ENCODE measurements at regions not wholly inside any gene's neighbourhood (a gene's known extent, or its start where the extent isn't known, plus 50 kb on each side); places are given as distances from the start of the nearest gene placed in this dataset.

- H3K4me2 ChIP-seq: no peak overlapping the region
Observed at GRCh38 chr12:4117386-4118016, 156.1 kb upstream of the CCND2 start.

GRCh38 chr12:4116251-4117111, 157.1 kb upstream of the CCND2 start:
- Histone ChIP-seq H3K4me1 (ENCODE audit: control insufficient read depth in 1 of 2, insufficient read depth in 2 of 2, low read depth in 1 of 2, low read length in 1 of 2) (no peaks in the 10 kb centered on the region), H2AFZ (ENCODE audit: low read depth) (no peak overlapping the region), H3K36me3 (replicated peaks in 1 of 2; ENCODE audit: control insufficient read depth in 1 of 2, insufficient read depth in 2 of 2, low read length in 1 of 2) (no peaks in the 10 kb centered on the region), H3K9me3 (no peaks in the 10 kb centered on the region), H4K20me1 (ENCODE audit: insufficient read depth) (0 out of 2 replicates have a peak, but pooled peaks cover 4% of the 10 kb centered on the region), H3F3A (replicated peaks; ENCODE audit: insufficient read depth) (no peaks in the 10 kb centered on the region), H3K9me2 (no peaks in the 10 kb centered on the region), H3K4me3 (ENCODE audit: low read depth in 2 of 2, low read length in 1 of 2) (no peak overlapping the region), H3K79me2 (ENCODE audit: insufficient read depth) (no peaks in the 10 kb centered on the region), H3K4me2 (no peak overlapping the region), H3K9ac (no peak overlapping the region), H3K27ac (ENCODE audit: low read depth in 2 of 2, low read length in 1 of 2) (no peak overlapping the region), H3K27me3 (ENCODE audit: insufficient read depth) (peaks cover 30% of the 10 kb centered on the region)
- ChIA-PET CTCF (interaction anchor here (1.0 to 2.2 kb wide), 2 partner anchors 9 to 160 kb away, joined by 3 to 10 read pairs; no protein-coding TSS in a partner anchor), POLR2A (no interaction called here)
- peak; percentile 14; the same call in 1 of the 2 replicates for TF ChIP-seq TCF12 (IDR thresholded peaks at IDR 0.05)
- TF ChIP-seq MXI1 (IDR thresholded peaks at IDR 0.05; ENCODE audit: low read depth, low read length): no peak
- 6% methylated on average over 12 of the region's 12 CpGs for WGBS (ENCODE audit: low lambda C conversion rate)
- DNase-seq: no peak

More at GRCh38 chr12:4117386-4118016, 156.1 kb upstream of the CCND2 start:
- Histone ChIP-seq H3K4me1 (ENCODE audit: control insufficient read depth in 1 of 2, insufficient read depth in 2 of 2, low read depth in 1 of 2, low read length in 1 of 2) (no peaks in the 10 kb centered on the region), H3K9me3 (no peaks in the 10 kb centered on the region), H2AFZ (ENCODE audit: low read depth) (no peak overlapping the region), H3F3A (replicated peaks; ENCODE audit: insufficient read depth) (no peaks in the 10 kb centered on the region), H3K79me2 (ENCODE audit: insufficient read depth) (no peaks in the 10 kb centered on the region), H3K27ac (ENCODE audit: low read depth in 2 of 2, low read length in 1 of 2) (no peak overlapping the region), H3K36me3 (replicated peaks in 1 of 2; ENCODE audit: control insufficient read depth in 1 of 2, insufficient read depth in 2 of 2, low read length in 1 of 2) (no peaks in the 10 kb centered on the region), H4K20me1 (ENCODE audit: insufficient read depth) (0 out of 2 replicates have a peak, but pooled peaks cover 4% of the 10 kb centered on the region), H3K9ac (no peak overlapping the region), H3K9me2 (no peaks in the 10 kb centered on the region), H3K4me3 (ENCODE audit: low read depth in 2 of 2, low read length in 1 of 2) (no peak overlapping the region), H3K27me3 (ENCODE audit: insufficient read depth) (peaks cover 37% of the 10 kb centered on the region)
- POLR2A ChIA-PET: no interaction called here
- CTCF ChIA-PET: interaction anchor here (0.7 to 2.2 kb wide), 2 partner anchors 23 to 159 kb away, joined by 3 to 10 read pairs; no protein-coding TSS in a partner anchor
- TF ChIP-seq USF1 (IDR thresholded peaks at IDR 0.05; ENCODE audit: borderline replicate concordance, low read depth): no peak
- 5% methylated on average over 12 of the region's 12 CpGs for WGBS (ENCODE audit: low lambda C conversion rate)
- DNase-seq: no peak

- WGBS (ENCODE audit: low lambda C conversion rate): 1% methylated on average over 10 of the region's 10 CpGs
- Histone ChIP-seq H3K27ac (ENCODE audit: low read depth in 2 of 2, low read length in 1 of 2) (no peak overlapping the region), H3F3A (replicated peaks; ENCODE audit: insufficient read depth) (no peaks in the 10 kb centered on the region), H3K79me2 (ENCODE audit: insufficient read depth) (no peaks in the 10 kb centered on the region), H3K9me3 (no peaks in the 10 kb centered on the region), H3K4me3 (ENCODE audit: low read depth in 2 of 2, low read length in 1 of 2) (no peak overlapping the region), H3K4me1 (ENCODE audit: control insufficient read depth in 1 of 2, insufficient read depth in 2 of 2, low read depth in 1 of 2, low read length in 1 of 2) (no peaks in the 10 kb centered on the region), H2AFZ (ENCODE audit: low read depth) (no peak overlapping the region), H3K27me3 (ENCODE audit: insufficient read depth) (peaks cover 33% of the 10 kb centered on the region), H3K36me3 (replicated peaks in 1 of 2; ENCODE audit: control insufficient read depth in 1 of 2, insufficient read depth in 2 of 2, low read length in 1 of 2) (no peaks in the 10 kb centered on the region), H3K9me2 (no peaks in the 10 kb centered on the region), H3K9ac (no peak overlapping the region), H3K4me2 (no peak overlapping the region), H4K20me1 (ENCODE audit: insufficient read depth) (0 out of 2 replicates have a peak, but pooled peaks cover 4% of the 10 kb centered on the region)
- CTCF ChIA-PET: interaction anchor here (1.0 to 2.2 kb wide), 2 partner anchors 9 to 161 kb away, joined by 3 to 10 read pairs; no protein-coding TSS in a partner anchor
- TF ChIP-seq ELF1 (IDR thresholded peaks at IDR 0.05) (no peak), REST (IDR thresholded peaks at IDR 0.05; ENCODE audit: low read depth, low read length) (no peak), TCF12 (IDR thresholded peaks at IDR 0.05) (no peak), YY1 (IDR thresholded peaks at IDR 0.05; ENCODE audit: low read depth) (no peak), TAF1 (IDR thresholded peaks at IDR 0.05; ENCODE audit: borderline replicate concordance, low read depth, low read length) (no peak), NFIC (IDR thresholded peaks at IDR 0.05; ENCODE audit: borderline replicate concordance) (no peak), GATA2 (CRISPR knock-in tag; IDR thresholded peaks at IDR 0.05) (no peak), RFX5 (IDR thresholded peaks at IDR 0.05; ENCODE audit: low read length) (no peak), FOXJ3 (CRISPR knock-in tag; IDR thresholded peaks at IDR 0.05) (no peak), EP300 (IDR thresholded peaks at IDR 0.05; ENCODE audit: borderline replicate concordance in 1 of 2, low read depth in 1 of 2, low read length in 1 of 2) (no peak), PBX3 (IDR thresholded peaks at IDR 0.05) (no peak), CHD2 (IDR thresholded peaks at IDR 0.05; ENCODE audit: low read length, partially characterized antibody) (no peak)
- POLR2A ChIA-PET: no interaction called here
- no peak for DNase-seq
Observed at GRCh38 chr12:4115570-4115969, 158.0 kb upstream of the CCND2 start.
